ENCODE measurements at regions not wholly inside any gene's neighbourhood (a gene's known extent, or its start where the extent isn't known, plus 50 kb on each side); places are given as distances from the start of the nearest gene placed in this dataset.

DNA sequence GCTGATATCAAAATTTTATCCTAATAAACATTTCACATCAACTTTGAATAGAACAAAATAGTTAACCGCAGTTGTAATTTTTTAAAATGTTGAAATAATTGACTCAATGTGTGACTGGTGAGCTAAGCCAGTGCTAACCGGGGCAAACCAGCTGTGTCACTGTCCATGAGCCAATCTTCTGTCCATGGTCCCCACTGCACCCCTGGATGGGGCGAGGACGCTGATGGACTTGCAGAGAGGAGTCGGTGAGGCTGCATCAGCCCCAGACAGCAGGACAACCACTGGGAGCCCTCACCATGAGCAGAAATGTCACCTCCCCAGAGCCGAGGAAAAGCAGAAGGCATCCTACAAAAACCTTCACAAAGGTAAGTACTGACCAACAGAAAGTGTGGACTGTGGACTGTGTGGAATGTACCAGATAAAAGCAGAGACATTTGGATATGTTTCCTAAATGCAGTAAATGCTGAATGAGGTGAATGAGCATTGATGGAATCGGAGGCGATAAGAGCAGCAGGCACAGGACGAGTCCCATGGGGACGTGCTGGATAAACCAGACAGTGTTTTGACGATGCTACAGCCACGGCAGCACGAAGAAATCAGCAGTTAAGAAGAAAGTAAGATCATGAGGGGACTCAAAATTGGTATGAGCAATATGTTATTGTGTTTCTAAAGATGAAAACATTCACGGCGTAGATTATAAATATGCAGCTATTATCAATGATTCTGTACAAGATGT lies 115.0 kb upstream of the BACE2 start:
- Histone ChIP-seq H3K36me3 (ENCODE audit: control insufficient read depth, low read length) (no peaks in the 10 kb centered on the region), H3K4me3 (ENCODE audit: low read length) (no peak overlapping the region), H3K9me3 (ENCODE audit: control insufficient read depth, insufficient read depth, low read length) (no peaks in the 10 kb centered on the region; the same call in 1 of the 2 replicates), H3K9me2 (replicated peaks; ENCODE audit: control insufficient read depth, low read length) (no peaks in the 10 kb centered on the region), H3K27ac (ENCODE audit: low read depth, low read length) (no peak overlapping the region), H3K4me2 (ENCODE audit: low read length) (no peak overlapping the region), H3K79me2 (ENCODE audit: control insufficient read depth, low read length) (no peaks in the 10 kb centered on the region), H3F3A (ENCODE audit: control insufficient read depth, insufficient read depth) (no peaks in the 10 kb centered on the region), H3K4me1 (ENCODE audit: control insufficient read depth, low read length) (no peaks in the 10 kb centered on the region), H3K27me3 (ENCODE audit: control insufficient read depth, low read length) (no peaks in the 10 kb centered on the region), H4K20me1 (ENCODE audit: control insufficient read depth, insufficient read depth, low read depth, low read length) (no peaks in the 10 kb centered on the region)
- TF ChIP-seq, protein P1, sequence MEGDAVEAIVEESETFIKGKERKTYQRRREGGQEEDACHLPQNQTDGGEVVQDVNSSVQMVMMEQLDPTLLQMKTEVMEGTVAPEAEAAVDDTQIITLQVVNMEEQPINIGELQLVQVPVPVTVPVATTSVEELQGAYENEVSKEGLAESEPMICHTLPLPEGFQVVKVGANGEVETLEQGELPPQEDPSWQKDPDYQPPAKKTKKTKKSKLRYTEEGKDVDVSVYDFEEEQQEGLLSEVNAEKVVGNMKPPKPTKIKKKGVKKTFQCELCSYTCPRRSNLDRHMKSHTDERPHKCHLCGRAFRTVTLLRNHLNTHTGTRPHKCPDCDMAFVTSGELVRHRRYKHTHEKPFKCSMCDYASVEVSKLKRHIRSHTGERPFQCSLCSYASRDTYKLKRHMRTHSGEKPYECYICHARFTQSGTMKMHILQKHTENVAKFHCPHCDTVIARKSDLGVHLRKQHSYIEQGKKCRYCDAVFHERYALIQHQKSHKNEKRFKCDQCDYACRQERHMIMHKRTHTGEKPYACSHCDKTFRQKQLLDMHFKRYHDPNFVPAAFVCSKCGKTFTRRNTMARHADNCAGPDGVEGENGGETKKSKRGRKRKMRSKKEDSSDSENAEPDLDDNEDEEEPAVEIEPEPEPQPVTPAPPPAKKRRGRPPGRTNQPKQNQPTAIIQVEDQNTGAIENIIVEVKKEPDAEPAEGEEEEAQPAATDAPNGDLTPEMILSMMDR (IDR thresholded peaks at IDR 0.05; ENCODE audit: low read depth, low read length, poor library complexity, severe bottlenecking) = no peak
- TF ChIP-seq EZH2phosphoT487 (IDR thresholded peaks at IDR 0.05; ENCODE audit: borderline replicate concordance, low read length) = no peak

DNA sequence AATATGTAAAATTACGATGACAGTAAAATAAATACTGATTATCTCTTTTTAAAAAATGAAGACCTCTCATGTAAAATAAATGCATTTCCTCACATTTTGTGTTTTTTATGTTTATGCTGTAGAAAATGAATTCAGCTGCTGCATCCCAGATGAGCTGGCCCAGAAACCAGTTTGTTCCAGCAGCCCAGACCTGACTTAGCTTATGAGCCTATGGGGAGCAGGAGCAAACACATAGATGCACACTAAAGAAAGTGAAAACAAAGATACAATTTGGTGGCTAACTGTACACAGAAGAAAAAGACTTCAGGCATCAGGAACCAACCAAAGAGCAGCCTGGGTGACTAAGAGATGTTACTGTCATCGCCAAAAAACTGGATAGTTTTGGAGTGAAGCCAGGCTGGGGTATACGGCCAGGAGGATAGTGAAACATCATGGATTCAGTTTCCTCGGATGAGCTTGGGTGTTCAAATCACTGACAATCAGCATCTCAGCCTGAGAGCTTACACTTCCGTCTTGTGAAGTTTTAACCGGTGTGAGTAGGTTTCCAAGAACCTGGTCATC lies 113.9 kb upstream of the BACE2 start:
- no peaks in the 10 kb centered on the region; the same call in 1 of the 2 replicates for H3K9me3 ChIP-seq (ENCODE audit: control insufficient read depth, insufficient read depth, low read length)
- TF ChIP-seq, protein P1 (IDR thresholded peaks at IDR 0.05; ENCODE audit: low read depth, low read length, poor library complexity, severe bottlenecking) = no peak
- TF ChIP-seq EZH2phosphoT487 (IDR thresholded peaks at IDR 0.05; ENCODE audit: borderline replicate concordance, low read length) = no peak
- H3K36me3 ChIP-seq (ENCODE audit: control insufficient read depth, low read length) = no peaks in the 10 kb centered on the region
- no peak overlapping the region for H3K27ac ChIP-seq (ENCODE audit: low read depth, low read length)
- H3K79me2 ChIP-seq (ENCODE audit: control insufficient read depth, low read length) = no peaks in the 10 kb centered on the region
- H3K4me1 ChIP-seq (ENCODE audit: control insufficient read depth, low read length) = no peaks in the 10 kb centered on the region
- no peaks in the 10 kb centered on the region for H3K27me3 ChIP-seq (ENCODE audit: control insufficient read depth, low read length)
- H3F3A ChIP-seq (ENCODE audit: control insufficient read depth, insufficient read depth) = no peaks in the 10 kb centered on the region
- H3K9me2 ChIP-seq (replicated peaks; ENCODE audit: control insufficient read depth, low read length) = no peaks in the 10 kb centered on the region
- no peak overlapping the region for H3K4me3 ChIP-seq (ENCODE audit: low read length)
- H4K20me1 ChIP-seq (ENCODE audit: control insufficient read depth, insufficient read depth, low read depth, low read length) = no peaks in the 10 kb centered on the region
- no peak overlapping the region for H3K4me2 ChIP-seq (ENCODE audit: low read length)

DNA sequence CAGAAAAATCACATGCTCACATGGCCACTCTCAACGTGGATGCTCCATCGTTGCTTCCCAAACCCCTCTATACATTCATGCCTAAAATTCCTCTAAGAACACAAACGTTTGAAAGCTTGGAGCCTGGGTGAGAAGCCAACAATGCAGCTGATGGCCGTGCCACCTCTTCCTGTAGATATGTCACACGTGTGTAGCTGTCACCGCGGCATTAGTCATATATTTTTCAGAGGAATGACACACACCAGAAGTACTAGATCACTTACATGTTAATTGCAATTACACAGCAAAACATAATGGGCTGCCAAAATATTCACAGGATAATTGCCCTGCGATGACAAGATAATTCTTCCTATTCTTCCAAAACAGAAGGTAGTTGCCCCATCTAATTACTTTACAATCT lies 112.7 kb upstream of the BACE2 start:
- no peaks in the 10 kb centered on the region for H3K9me3 ChIP-seq (ENCODE audit: control insufficient read depth, insufficient read depth, low read length)
- TF ChIP-seq EZH2phosphoT487 (IDR thresholded peaks at IDR 0.05; ENCODE audit: borderline replicate concordance, low read length) = no peak
- TF ChIP-seq, protein P1 (IDR thresholded peaks at IDR 0.05; ENCODE audit: low read depth, low read length, poor library complexity, severe bottlenecking) = no peak
- H3K4me1 ChIP-seq (ENCODE audit: control insufficient read depth, low read length) = no peaks in the 10 kb centered on the region
- no peaks in the 10 kb centered on the region for H3K27me3 ChIP-seq (ENCODE audit: control insufficient read depth, low read length)
- no peak overlapping the region for H3K4me3 ChIP-seq (ENCODE audit: low read length)
- no peak overlapping the region for H3K27ac ChIP-seq (ENCODE audit: low read depth, low read length)
- no peaks in the 10 kb centered on the region for H4K20me1 ChIP-seq (ENCODE audit: control insufficient read depth, insufficient read depth, low read depth, low read length)
- H3K36me3 ChIP-seq (ENCODE audit: control insufficient read depth, low read length) = no peaks in the 10 kb centered on the region
- no peak overlapping the region for H3K4me2 ChIP-seq (ENCODE audit: low read length)
- no peaks in the 10 kb centered on the region for H3K79me2 ChIP-seq (ENCODE audit: control insufficient read depth, low read length)
- no peaks in the 10 kb centered on the region for H3F3A ChIP-seq (ENCODE audit: control insufficient read depth, insufficient read depth)
- no peaks in the 10 kb centered on the region for H3K9me2 ChIP-seq (replicated peaks; ENCODE audit: control insufficient read depth, low read length)

Data from DOHH2 (cell line).